ENCODE measurements at regions not wholly inside any gene's neighbourhood (a gene's known extent, or its start where the extent isn't known, plus 50 kb on each side); places are given as distances from the start of the nearest gene placed in this dataset.
"Not testable (repeated sequence)": the region's sequence is repeated elsewhere in the genome, so short reads cannot be mapped to it uniquely, and the experiment has no call there.

DNA sequence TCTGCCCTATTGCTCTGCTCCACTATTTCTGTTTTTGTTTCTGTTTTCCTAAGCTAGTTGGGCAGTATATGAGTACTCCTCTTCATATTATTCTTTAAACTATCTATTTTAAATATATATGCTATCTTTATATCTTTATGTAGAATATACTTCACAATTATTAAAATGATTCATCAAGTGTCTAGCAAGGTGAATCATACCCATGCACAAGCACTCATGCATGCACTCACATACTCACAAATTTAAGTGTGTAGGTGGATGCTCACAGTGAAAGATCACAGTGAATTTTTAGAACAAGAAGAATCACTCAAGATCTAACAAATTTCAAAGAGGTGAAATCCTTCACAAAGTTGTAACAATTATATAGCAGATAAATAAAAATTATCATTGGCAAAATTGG is 435.6 kb upstream of the SLITRK5 start:
- H3K27me3 Mint-ChIP-seq = no peaks in the 10 kb centered on the region
- H3K4me1 Mint-ChIP-seq (ENCODE audit: unreplicated experiment) = no peaks in the 10 kb centered on the region
- H3K36me3 Mint-ChIP-seq = no peaks in the 10 kb centered on the region
- H3K27ac Mint-ChIP-seq = no peak overlapping the region
- H3K9me3 Mint-ChIP-seq = no peaks in the 10 kb centered on the region
- no peak for DNase-seq (ENCODE audit: extremely low spot score, unreplicated experiment)
- TF ChIP-seq CTCF (conservative IDR thresholded peaks at IDR 0.05) = no peak
- H3K4me3 Mint-ChIP-seq = no peak overlapping the region

GRCh38 chr13:87244256-87244890 is 426.8 kb upstream of the SLITRK5 start:
- Mint-ChIP-seq H3K9me3 (no peaks in the 10 kb centered on the region), H3K27ac (no peak overlapping the region), H3K4me1 (ENCODE audit: unreplicated experiment) (no peaks in the 10 kb centered on the region), H3K36me3 (no peaks in the 10 kb centered on the region), H3K4me3 (no peak overlapping the region), H3K27me3 (no peaks in the 10 kb centered on the region)
- TF ChIP-seq CTCF (conservative IDR thresholded peaks at IDR 0.05) = no peak
- DNase-seq (ENCODE audit: extremely low spot score, unreplicated experiment) = no peak

DNA sequence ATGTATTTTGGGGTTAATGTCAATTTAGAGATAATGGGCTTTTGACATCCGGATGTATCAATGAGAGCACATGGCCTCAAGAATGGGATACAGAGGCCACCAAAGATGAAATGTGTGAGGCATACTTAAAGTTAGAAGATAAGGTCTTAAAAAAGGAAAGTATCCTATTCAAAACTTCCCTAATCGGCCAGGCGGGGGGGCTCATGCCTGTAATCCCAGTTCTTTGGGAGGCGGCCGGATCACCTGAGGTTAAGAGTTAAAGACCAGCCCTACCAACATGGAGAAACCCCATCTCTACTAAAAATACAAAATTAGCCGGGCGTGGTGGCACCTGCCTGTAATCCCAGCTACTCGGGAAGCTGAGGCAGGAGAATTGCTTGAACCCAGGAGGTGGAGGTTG is 421.3 kb upstream of the SLITRK5 start:
- not testable (repeated sequence) for DNase-seq (ENCODE audit: extremely low spot score, unreplicated experiment); H3K4me1 Mint-ChIP-seq (ENCODE audit: unreplicated experiment); H3K9me3 Mint-ChIP-seq; H3K4me3 Mint-ChIP-seq; H3K27ac Mint-ChIP-seq; H3K27me3 Mint-ChIP-seq; H3K36me3 Mint-ChIP-seq

GRCh38 chr13:87255394-87255793 is 415.8 kb upstream of the SLITRK5 start:
- H3K4me3 Mint-ChIP-seq = no peak overlapping the region
- H3K27ac Mint-ChIP-seq = no peak overlapping the region
- H3K9me3 Mint-ChIP-seq = no peaks in the 10 kb centered on the region
- no peak for TF ChIP-seq CTCF (conservative IDR thresholded peaks at IDR 0.05)
- H3K4me1 Mint-ChIP-seq (ENCODE audit: unreplicated experiment) = no peaks in the 10 kb centered on the region
- DNase-seq (ENCODE audit: extremely low spot score, unreplicated experiment) = no peak
- H3K36me3 Mint-ChIP-seq = no peaks in the 10 kb centered on the region
- H3K27me3 Mint-ChIP-seq = no peaks in the 10 kb centered on the region

DNA sequence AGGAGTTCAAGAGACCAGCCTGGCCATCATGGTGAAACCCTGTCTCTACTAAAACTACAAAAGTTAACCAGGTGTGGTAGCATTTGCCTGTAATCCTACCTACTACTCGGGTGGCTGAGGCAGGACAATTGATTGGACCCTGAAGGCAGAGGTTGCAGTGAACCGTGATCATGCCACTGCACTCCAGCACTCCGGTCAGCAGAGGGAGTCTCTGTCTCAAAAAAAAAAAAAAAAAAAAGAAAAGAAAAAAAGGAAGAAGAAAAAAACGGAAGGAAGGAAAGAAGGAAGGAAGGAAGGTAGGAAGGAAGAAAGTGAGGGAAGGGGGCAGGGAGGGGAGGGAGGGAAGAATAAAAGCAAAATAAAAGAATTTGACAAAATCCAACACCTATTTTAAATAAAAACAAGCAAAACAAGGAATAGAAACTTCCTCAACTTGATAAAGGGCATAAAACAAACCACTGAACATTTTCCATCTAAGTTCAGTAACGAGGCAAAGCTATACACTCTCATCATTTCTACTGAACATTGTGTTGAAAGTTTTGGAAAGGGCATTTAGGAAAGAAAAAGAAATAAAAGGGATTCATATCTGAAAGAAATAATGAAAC is 411.6 kb upstream of the SLITRK5 start:
- H3K27ac Mint-ChIP-seq = no peak overlapping the region
- no peaks in the 10 kb centered on the region for H3K4me1 Mint-ChIP-seq (ENCODE audit: unreplicated experiment)
- H3K4me3 Mint-ChIP-seq = no peak overlapping the region
- no peak for DNase-seq (ENCODE audit: extremely low spot score, unreplicated experiment)
- peak; percentile 65 for TF ChIP-seq CTCF (conservative IDR thresholded peaks at IDR 0.05)
- H3K36me3 Mint-ChIP-seq = no peaks in the 10 kb centered on the region
- no peaks in the 10 kb centered on the region for H3K9me3 Mint-ChIP-seq
- no peaks in the 10 kb centered on the region for H3K27me3 Mint-ChIP-seq

DNA sequence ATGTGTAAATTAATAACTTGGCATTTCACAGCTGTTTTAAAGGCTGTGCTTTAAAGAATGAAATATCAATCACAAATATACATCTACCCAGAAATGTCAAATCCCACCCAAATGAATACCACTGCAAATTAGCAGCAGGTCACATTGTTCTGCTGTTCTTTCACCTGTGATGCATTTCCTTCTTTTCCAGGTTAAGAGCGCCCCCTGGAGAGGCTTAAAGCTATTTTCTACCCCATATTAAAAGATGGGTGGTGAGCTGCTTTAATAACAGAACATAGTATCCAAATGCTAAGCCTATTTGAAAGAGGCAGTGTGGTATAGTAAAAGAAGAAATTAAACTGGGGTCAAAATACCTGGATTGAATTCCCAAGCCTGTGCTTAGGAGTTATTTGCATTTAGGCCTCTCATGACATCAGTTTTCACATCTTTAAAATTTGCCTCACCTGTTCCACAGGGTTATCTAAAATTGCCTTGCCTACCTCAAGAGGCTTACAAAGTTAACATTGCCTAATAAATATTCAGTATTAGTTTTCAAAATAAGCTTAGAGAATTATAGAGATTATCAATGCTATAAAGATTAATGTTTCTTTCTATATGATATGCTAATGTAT is 396.9 kb upstream of the SLITRK5 start:
- Mint-ChIP-seq H3K27ac (no peak overlapping the region), H3K9me3 (no peaks in the 10 kb centered on the region), H3K36me3 (no peaks in the 10 kb centered on the region), H3K4me1 (ENCODE audit: unreplicated experiment) (no peaks in the 10 kb centered on the region), H3K27me3 (no peaks in the 10 kb centered on the region), H3K4me3 (no peak overlapping the region)
- no peak for DNase-seq (ENCODE audit: extremely low spot score, unreplicated experiment)
- peak; percentile 80 for TF ChIP-seq CTCF (conservative IDR thresholded peaks at IDR 0.05)

All from type B pancreatic cell (in vitro differentiated cells).